K562 (cell line): ENCODE measurements at regions not wholly inside any gene's neighbourhood (a gene's known extent, or its start where the extent isn't known, plus 50 kb on each side); places are given as distances from the start of the nearest gene placed in this dataset.

Experiments used
- ATAC-seq: fragments of 200-7000 bp; cut with Tn5 transposase; 3 replicates; pipeline ENCODE4 v1.9.1; 2020; ENCODE audit warnings: moderate library complexity
- BruUV-seq: library from RNA; stranded (reverse); fragments of 400-500 nt; replicated peaks from 2 replicates; lab custom pipeline; 2021; lab: Mats Ljungman, UMichigan
- CTCF ChIA-PET: fragments of 300-600 bp; formaldehyde crosslinking; extraction: SDS; loops from one replicate; lab custom pipeline; 2021; ENCODE audit warnings: low intra/inter-chr PET ratio; lab: Yijun Ruan, JAX
- POLR2A ChIA-PET: fragments of 300-600, 350-650 bp; sonication (Branson Sonifier 250); formaldehyde crosslinking; extraction: SDS; loops from one replicate; lab custom pipeline; 2021; ENCODE audit warnings: antibody characterized with exemption, inconsistent platforms; lab: Yijun Ruan, JAX
- DNase-seq, 4 experiments: peaks; one replicate each; pipeline versions ENCODE4 v3.0.0 to v3.0.0-alpha.2; 2011 to 2018; ENCODE audit warnings: low spot score in 3 of 4, mixed read lengths in 3 of 4; ENCODE audit errors: extremely low read depth in 1 of 4
- FAIRE-seq: peaks from 2 replicates; lab custom pipeline; 2011; peaks lifted over from hg19 to GRCh38; lab: Jason Lieb, UNC
- H2AFZ ChIP-seq: 2 replicates; pipeline ENCODE4 v1.6.0; 2011; ENCODE audit warnings: low read depth, low read length, control low read depth, inconsistent platforms
- H3K27ac ChIP-seq: fragments of 200-600 bp; 3 replicates; pipeline ENCODE4 v1.8.0; 2011; ENCODE audit warnings: low read depth, mild to moderate bottlenecking, control low read depth, inconsistent platforms, low read length, moderate library complexity, mixed read lengths; ENCODE audit errors: extremely low read depth
- H3K27me3 ChIP-seq, 2 experiments: fragments of 300-600 bp in 1 of 2; 2 replicates in 1 of 2; 3 replicates in 1 of 2; pipeline versions ENCODE4 v1.6.0 to v1.8.0; 2011; ENCODE audit warnings: inconsistent platforms in 2 of 2, low read length in 2 of 2, mild to moderate bottlenecking in 1 of 2, mixed read lengths in 1 of 2, moderate library complexity in 1 of 2; ENCODE audit not compliant: control insufficient read depth in 2 of 2, insufficient read depth in 2 of 2
- H3K36me3 ChIP-seq: fragments of 300-600 bp; 3 replicates; pipeline ENCODE4 v1.8.0; 2011; ENCODE audit warnings: mild to moderate bottlenecking, low read length, inconsistent platforms; ENCODE audit not compliant: control insufficient read depth, insufficient read depth
- H3K4me1 ChIP-seq, 2 experiments: fragments of 200-600 bp in 1 of 2; replicated peaks in 1 of 2; 2 replicates in 1 of 2; 3 replicates in 1 of 2; pipeline versions ENCODE4 v1.5.1 to v1.8.0; 2011; ENCODE audit warnings: inconsistent platforms in 2 of 2, low read length in 2 of 2, mild to moderate bottlenecking in 1 of 2, mixed read lengths in 1 of 2, moderate library complexity in 1 of 2; ENCODE audit not compliant: control insufficient read depth in 2 of 2, insufficient read depth in 2 of 2
- H3K4me2 ChIP-seq: 2 replicates; pipeline ENCODE4 v1.6.1; 2011; ENCODE audit warnings: low read length, control low read depth, inconsistent platforms, mixed read lengths; ENCODE audit not compliant: insufficient read depth
- H3K4me3 ChIP-seq: fragments of 200-600 bp; sonication (generic), shearing (Covaris generic); 2 replicates; pipeline ENCODE4 v1.5.1; 2016; ENCODE audit warnings: control low read depth, inconsistent platforms
- H3K79me2 ChIP-seq: fragments of 200-600 bp; 3 replicates; pipeline ENCODE4 v1.8.0; 2011; ENCODE audit warnings: low read length, inconsistent platforms; ENCODE audit not compliant: control insufficient read depth, insufficient read depth
- H3K9ac ChIP-seq, 2 experiments: 2 replicates each; pipeline versions ENCODE4 v1.6.0 to v1.6.1; 2011; ENCODE audit warnings: low read depth in 2 of 2, low read length in 2 of 2, control low read depth in 1 of 2, inconsistent platforms in 1 of 2, mild to moderate bottlenecking in 1 of 2, mixed read lengths in 1 of 2; ENCODE audit not compliant: insufficient read depth in 1 of 2
- H3K9me1 ChIP-seq: one replicate; pipeline ENCODE4 v1.6.0; 2011; ENCODE audit warnings: inconsistent platforms, mild to moderate bottlenecking, low read length, moderate library complexity; ENCODE audit not compliant: control insufficient read depth, insufficient read depth
- H3K9me3 ChIP-seq: replicated peaks from 2 replicates; pipeline ENCODE4 v1.5.1; 2011; ENCODE audit warnings: low read depth, low read length, inconsistent platforms; ENCODE audit not compliant: control insufficient read depth, insufficient read depth
- H4K20me1 ChIP-seq: replicated peaks from 2 replicates; pipeline ENCODE4 v1.6.1; 2011; ENCODE audit warnings: low read length, inconsistent platforms, mixed read lengths; ENCODE audit not compliant: control insufficient read depth, insufficient read depth
- CREBBP ChIP-seq: IDR thresholded peaks from one replicate; pipeline ENCODE4 v1.6.1; 2012; ENCODE audit warnings: low read depth, mild to moderate bottlenecking, control low read depth, inconsistent platforms, low read length
- ELF1 ChIP-seq: fragments of 200-800 bp; sonication (Bioruptor generic); IDR thresholded peaks from 2 replicates; pipeline ENCODE4 v1.6.1; 2016; ENCODE audit warnings: missing genetic modification characterization, missing compliant biosample characterization
- GABPB2 ChIP-seq: fragments of 250-450 bp; sonication (Bioruptor Pico); conservative IDR thresholded peaks from 2 replicates; pipeline ENCODE4 v1.5.1; 2021; ENCODE audit warnings: mild to moderate bottlenecking
- ILF3 ChIP-seq: fragments of 450-650 bp; IDR thresholded peaks from 2 replicates; pipeline ENCODE4 v1.6.1; 2018; ENCODE audit warnings: antibody characterized with exemption, mild to moderate bottlenecking, moderate library complexity, borderline replicate concordance
- NFE2L1 ChIP-seq: fragments of 450-650 bp; IDR thresholded peaks from 2 replicates; pipeline ENCODE4 v1.6.1; 2016; ENCODE audit warnings: missing genetic modification characterization, low read depth, mild to moderate bottlenecking, missing compliant biosample characterization, moderate library complexity, borderline replicate concordance
- NFIC ChIP-seq: fragments of 450-650 bp; IDR thresholded peaks from 2 replicates; pipeline ENCODE4 v1.6.1; 2017; ENCODE audit warnings: mild to moderate bottlenecking, inconsistent platforms
- SP2 ChIP-seq: IDR thresholded peaks from 2 replicates; pipeline ENCODE4 v1.6.1; 2011; ENCODE audit warnings: mild to moderate bottlenecking, low read depth, low read length, moderate library complexity; ENCODE audit not compliant: poor library complexity, severe bottlenecking; ENCODE audit errors: extremely low read depth
- STAT5A ChIP-seq: IDR thresholded peaks from 2 replicates; pipeline ENCODE4 v1.6.1; 2012; ENCODE audit warnings: low read length, inconsistent platforms, borderline replicate concordance
- ZBED1 ChIP-seq: IDR thresholded peaks from 2 replicates; pipeline ENCODE4 v1.6.1; 2014
- ZNF408 ChIP-seq: fragments of 250-450 bp; sonication (Bioruptor Pico); IDR thresholded peaks from 2 replicates; pipeline ENCODE4 v1.4.0; 2020; ENCODE audit warnings: low read depth, mild to moderate bottlenecking, moderate library complexity
- ZNF41 ChIP-seq: fragments of 250-450 bp; sonication (Bioruptor Pico); conservative IDR thresholded peaks from 2 replicates; pipeline ENCODE4 v1.4.0; 2020; ENCODE audit warnings: mild to moderate bottlenecking
- WGBS: fragments of 100-300 bp; shearing (Covaris generic); methylation state at CpG from one replicate; pipeline ENCODE4 v1.1.6; 2016; ENCODE audit warnings: low coverage, mixed read lengths; ENCODE audit not compliant: insufficient coverage; ENCODE audit errors: missing lambda C conversion rate; 5-methylcytosine and 5-hydroxymethylcytosine counted together
- in situ Hi-C: fragments of 300-500 bp; cut with MboI; formaldehyde crosslinking; loops from 4 replicates; pipeline ENCODE4 v1.15.0; 2018; ENCODE audit warnings: inconsistent platforms, mixed read lengths
- intact Hi-C: fragments of 100-400 bp; cut with micrococcal nuclease; formaldehyde crosslinking; loops from 2 replicates; pipeline ENCODE4 v1.14.2; 2022
- TF ChIP-seq, protein P1 (sequence below): sonication (generic); formaldehyde crosslinking; IDR thresholded peaks from 2 replicates; pipeline ENCODE4 v1.8.0; 2023; ENCODE audit warnings: mild to moderate bottlenecking, missing genetic modification reagents

DNA sequence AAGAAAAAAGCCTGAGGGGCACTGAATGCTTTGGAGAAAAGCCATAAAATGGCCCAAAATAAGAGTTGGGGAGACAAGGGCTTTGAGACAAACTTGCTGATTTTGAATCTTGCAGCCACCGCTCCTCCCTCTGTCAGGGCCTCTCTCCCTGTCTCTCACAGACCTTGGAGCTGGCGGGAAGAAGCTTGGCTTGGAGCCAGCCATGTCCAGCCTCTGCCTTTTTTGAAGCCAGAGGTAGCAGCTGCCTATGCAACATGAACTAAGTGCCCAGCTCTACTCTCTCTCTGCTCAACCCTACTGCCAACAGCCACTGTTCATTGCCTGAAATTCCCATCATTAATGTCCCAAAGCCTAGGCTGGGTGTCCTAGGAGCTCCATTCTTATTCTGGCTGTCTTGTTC, 63.7 kb upstream of the CTNNBL1 start:
- Histone ChIP-seq H3K9me3 (no peaks in the 10 kb centered on the region), H3K36me3 (no peaks in the 10 kb centered on the region), H3K4me2 (no peak overlapping the region), H3K4me3 (no peak overlapping the region), H3K27ac (no peak overlapping the region), H3K9ac (no peak overlapping the region), H3K79me2 (no peaks in the 10 kb centered on the region), H3K27me3 (peaks cover 0 to 31% of the 10 kb centered on the region in 2 experiments; a peak in 3 of 5 replicates), H3K4me1 (peaks cover 0 to 2% of the 10 kb centered on the region in 2 experiments; a peak in 2 of 5 replicates), H3K9me1 (no peaks in the 10 kb centered on the region), H4K20me1 (peaks cover 6% of the 10 kb centered on the region; the same call in 1 of the 2 replicates), H2AFZ (no peak overlapping the region)
- WGBS, result 0% methylated on average over 2 of the region's 2 CpGs
- intact Hi-C loops, result no loop called here
- POLR2A ChIA-PET, result no interaction called here
- BruUV-seq, result no TSS peak
- FAIRE-seq (no peak), ATAC-seq (no peak), DNase-seq (no peak)
- in situ Hi-C loops, result no loop called here
- no peak for TF ChIP-seq ZNF408 (CRISPR knock-in tag)
- no peak for TF ChIP-seq STAT5A
- TF ChIP-seq NFIC, result peak; percentile 54
- TF ChIP-seq SP2, result no peak
- CTCF ChIA-PET, result no interaction called here

DNA sequence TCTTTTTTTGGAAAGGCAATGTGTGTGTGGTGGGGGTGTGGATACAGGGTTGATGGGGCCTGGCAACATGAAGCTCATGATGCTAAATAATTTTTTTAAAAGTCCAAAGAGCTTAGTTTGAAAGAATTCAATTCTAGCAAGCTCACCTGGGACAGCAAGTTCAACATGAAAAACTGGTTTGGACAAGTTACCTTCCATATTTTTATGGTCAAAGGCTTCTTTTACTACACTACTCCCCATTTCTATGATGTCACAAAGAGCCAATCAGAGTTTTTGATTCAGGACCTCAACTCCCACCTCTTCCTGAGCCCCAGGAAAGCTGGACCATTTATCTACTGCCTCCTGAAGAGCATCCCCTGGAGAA, 66.1 kb upstream of the CTNNBL1 start:
- intact Hi-C loops (no loop called here), in situ Hi-C loops (no loop called here)
- H3K9ac ChIP-seq, result no peak overlapping the region
- H3K4me3 ChIP-seq, result no peak overlapping the region
- no peak for FAIRE-seq
- H3K27me3 ChIP-seq, result peaks cover 0 to 19% of the 10 kb centered on the region in 2 experiments; a peak in 3 of 5 replicates
- BruUV-seq, result no TSS peak
- ATAC-seq, result no peak
- no peak overlapping the region for H3K4me2 ChIP-seq
- H3K9me3 ChIP-seq, result no peaks in the 10 kb centered on the region
- H3K79me2 ChIP-seq, result no peaks in the 10 kb centered on the region
- H3K9me1 ChIP-seq, result no peaks in the 10 kb centered on the region
- H4K20me1 ChIP-seq, result peaks cover 6% of the 10 kb centered on the region; the same call in 1 of the 2 replicates
- H3K4me1 ChIP-seq, result peaks cover 0 to 2% of the 10 kb centered on the region in 2 experiments; a peak in 2 of 5 replicates
- TF ChIP-seq ILF3 (no peak), NFE2L1 (tag) (no peak), ZBED1 (no peak), GABPB2 (CRISPR knock-in tag) (no peak), ZNF41 (CRISPR knock-in tag) (no peak), CREBBP (no peak), ELF1 (tag) (no peak)
- TF ChIP-seq, protein P1, sequence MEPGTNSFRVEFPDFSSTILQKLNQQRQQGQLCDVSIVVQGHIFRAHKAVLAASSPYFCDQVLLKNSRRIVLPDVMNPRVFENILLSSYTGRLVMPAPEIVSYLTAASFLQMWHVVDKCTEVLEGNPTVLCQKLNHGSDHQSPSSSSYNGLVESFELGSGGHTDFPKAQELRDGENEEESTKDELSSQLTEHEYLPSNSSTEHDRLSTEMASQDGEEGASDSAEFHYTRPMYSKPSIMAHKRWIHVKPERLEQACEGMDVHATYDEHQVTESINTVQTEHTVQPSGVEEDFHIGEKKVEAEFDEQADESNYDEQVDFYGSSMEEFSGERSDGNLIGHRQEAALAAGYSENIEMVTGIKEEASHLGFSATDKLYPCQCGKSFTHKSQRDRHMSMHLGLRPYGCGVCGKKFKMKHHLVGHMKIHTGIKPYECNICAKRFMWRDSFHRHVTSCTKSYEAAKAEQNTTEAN (CRISPR knock-in tag), result no peak
- ChIA-PET POLR2A (interaction anchor here (0.5 kb wide), 1 partner anchor 173 kb away, joined by 3 read pairs; no protein-coding TSS in a partner anchor), CTCF (no interaction called here)
- no peak for DNase-seq
- no peaks in the 10 kb centered on the region for H3K36me3 ChIP-seq
- no peak overlapping the region for H2AFZ ChIP-seq
- H3K27ac ChIP-seq, result no peak overlapping the region
